HG03039 (cell line): ENCODE measurements at regions not wholly inside any gene's neighbourhood (a gene's known extent, or its start where the extent isn't known, plus 50 kb on each side); places are given as distances from the start of the nearest gene placed in this dataset.
"Not testable (repeated sequence)": the region's sequence is repeated elsewhere in the genome, so short reads cannot be mapped to it uniquely, and the experiment has no call there.

Experiments used
- ATAC-seq: cut with Tn5 transposase; IDR thresholded peaks from one replicate; pipeline ENCODE4 v1.9.1; 2021; ENCODE audit warnings: mild to moderate bottlenecking, moderate library complexity; ENCODE audit not compliant: unreplicated experiment

- no peak for ATAC-seq
Measured at GRCh38 chr4:141455651-141456050, 180.7 kb upstream of the IL15 start.

GRCh38 chr4:141457653-141458052 is 178.7 kb upstream of the IL15 start:
- ATAC-seq = no peak

- no peak for ATAC-seq
Measured at GRCh38 chr4:141458501-141458900, 177.9 kb upstream of the IL15 start.

DNA sequence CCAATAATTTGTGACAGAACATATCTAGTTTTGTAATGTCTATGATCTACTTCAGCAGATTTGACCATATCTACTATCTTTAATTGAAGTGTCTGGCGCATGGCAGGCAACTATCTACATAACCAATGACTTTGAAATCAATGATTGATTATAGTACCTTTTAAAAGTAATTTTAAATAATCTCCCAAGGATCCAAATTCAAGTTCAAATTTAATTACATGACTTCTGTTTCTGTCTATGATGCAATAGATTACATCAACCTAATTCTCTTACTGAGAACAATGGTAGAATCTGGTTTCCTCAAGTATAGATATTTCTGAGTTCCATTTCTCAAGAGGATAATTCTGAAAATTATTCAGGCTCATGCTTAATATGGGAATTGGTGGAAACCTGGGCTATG is 177.4 kb upstream of the IL15 start:
- no peak for ATAC-seq

- ATAC-seq = no peak
Measured at GRCh38 chr4:141462361-141462760, 174.0 kb upstream of the IL15 start.

GRCh38 chr4:141463678-141464077 is 172.7 kb upstream of the IL15 start:
- ATAC-seq = no peak

- no peak for ATAC-seq
Measured at GRCh38 chr4:141464366-141464765, 172.0 kb upstream of the IL15 start.

DNA sequence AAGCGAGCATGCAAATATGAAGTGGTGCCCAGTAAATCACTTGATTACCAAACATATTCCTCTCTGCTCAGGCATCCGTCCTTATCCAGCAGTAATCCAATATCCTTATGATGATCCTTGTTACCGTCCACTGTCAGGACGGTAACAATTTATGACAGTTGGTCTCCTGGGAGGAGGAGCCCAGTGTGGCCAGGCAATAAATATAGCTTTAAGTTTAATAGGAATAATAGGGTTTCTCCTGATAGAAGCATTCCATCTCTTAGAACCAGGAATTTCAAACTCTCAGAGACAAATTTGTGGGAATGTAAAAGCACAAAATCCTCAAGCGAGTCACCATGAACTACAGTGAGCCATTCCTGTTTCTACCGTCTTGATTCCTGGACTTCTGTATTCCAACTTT is 171.2 kb upstream of the IL15 start:
- no peak for ATAC-seq

GRCh38 chr4:141467225-141467624 is 169.2 kb upstream of the IL15 start:
- no peak for ATAC-seq

GRCh38 chr4:141469392-141469791 is 167.0 kb upstream of the IL15 start:
- ATAC-seq = no peak

DNA sequence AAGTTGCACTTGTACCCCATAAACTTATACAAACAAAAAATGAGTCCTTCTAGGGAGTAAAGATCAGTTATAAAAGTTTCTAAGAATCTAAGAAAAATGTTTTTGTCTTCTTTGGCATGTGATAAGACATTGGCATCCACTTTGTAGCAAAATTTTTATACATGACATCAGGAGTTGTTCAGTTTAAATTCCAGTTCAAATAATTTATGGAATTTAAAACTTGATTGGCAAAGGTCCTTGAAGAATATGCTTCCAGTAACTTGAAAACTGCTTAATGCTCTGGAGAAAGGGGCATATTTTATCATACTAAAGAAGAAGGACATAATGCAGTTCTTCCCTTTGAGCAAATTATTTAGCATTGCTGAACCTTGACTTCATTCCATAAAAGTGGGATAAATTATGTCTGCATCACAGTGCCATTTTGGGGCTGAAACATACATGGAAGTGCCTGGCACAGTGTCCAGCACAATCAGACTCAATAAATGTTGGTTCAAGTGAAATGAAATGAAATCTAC is 163.3 kb upstream of the IL15 start:
- no peak for ATAC-seq

- ATAC-seq = no peak
Measured at GRCh38 chr4:141473952-141474351, 162.4 kb upstream of the IL15 start.

- no peak for ATAC-seq
Measured at GRCh38 chr4:141480950-141481349, 155.4 kb upstream of the IL15 start.

GRCh38 chr4:141484298-141484697 is 152.1 kb upstream of the IL15 start:
- not testable (repeated sequence) for ATAC-seq

DNA sequence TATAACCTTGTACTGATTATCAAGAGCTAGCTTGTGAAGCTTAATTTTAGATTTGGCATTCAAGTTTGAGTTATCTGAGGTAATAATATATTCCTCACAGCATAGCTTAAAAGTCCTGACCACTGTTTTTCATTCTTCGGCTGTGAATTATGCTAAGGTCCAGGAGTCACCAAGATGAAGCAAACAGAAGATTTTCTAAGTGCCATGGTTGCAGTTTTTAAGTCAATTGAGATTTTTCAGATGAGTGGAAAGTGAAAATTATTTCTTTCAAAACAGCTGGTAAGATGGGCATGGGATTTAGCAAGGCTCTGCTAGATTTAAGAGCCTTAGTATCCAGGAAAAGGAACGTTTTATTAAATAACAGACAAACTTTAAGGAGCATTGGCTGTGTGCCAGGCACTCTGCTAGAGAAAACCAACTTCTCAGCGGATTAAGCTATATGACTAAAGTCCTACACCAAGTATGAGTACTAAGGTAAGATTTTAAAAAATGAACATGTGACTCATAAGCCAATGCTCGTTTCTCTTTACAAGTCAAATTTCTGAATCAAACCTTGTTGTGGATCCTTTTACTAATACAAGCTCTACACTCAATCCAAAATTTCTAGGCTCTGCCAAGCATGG is 149.9 kb upstream of the IL15 start:
- ATAC-seq = no peak

DNA sequence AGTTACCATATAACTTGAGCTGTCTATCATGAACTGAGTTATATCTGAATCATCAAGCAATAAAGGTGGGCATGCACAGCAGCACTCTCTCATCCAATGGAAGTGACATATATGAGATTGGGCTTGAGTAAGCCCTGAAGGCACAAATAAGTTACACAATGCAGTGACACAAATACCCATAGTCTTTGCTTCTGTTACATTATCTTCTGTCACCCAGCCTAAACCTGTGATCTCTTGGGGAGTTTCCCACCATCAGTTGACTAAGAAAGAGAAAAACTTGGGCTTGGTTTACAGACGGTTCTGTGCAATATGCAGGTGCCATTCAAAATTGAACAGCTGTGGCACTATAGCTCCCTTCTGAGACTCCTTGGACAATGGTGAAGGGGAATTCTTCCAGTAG is 138.8 kb upstream of the IL15 start:
- ATAC-seq = peak; percentile 98

DNA sequence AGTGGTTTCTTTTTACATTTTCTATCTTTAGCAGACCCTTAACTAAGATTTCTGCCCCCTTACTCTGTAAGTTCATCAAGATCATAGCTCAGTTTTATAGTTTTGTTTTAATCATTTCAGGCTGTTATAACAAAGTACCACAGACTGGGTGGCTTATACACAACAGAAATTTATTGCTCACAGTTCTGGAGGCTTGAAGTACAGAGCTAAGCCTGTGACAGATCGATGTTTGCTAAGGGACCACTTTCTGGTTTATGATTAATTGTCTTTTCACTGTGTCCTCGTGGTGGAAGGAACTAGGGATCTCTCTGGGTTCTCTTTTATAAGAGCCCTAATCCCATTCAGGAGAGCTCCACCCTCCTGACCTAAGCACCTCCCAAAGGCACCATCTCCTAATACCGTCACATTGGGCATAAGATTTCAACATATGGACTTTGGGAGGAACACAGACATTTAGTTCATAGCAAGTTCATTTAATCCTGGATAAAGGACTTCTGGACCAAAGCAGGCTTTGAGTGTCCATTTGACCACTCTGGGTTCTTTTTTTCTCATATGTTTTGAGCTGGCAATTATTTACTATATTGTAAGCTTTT is 137.0 kb upstream of the IL15 start:
- ATAC-seq = no peak

GRCh38 chr4:141501395-141501794 is 135.0 kb upstream of the IL15 start:
- no peak for ATAC-seq

GRCh38 chr4:141501931-141502330 is 134.5 kb upstream of the IL15 start:
- no peak for ATAC-seq

GRCh38 chr4:141502755-141503154 is 133.6 kb upstream of the IL15 start:
- no peak for ATAC-seq

- no peak for ATAC-seq
Measured at GRCh38 chr4:141503260-141503659, 133.1 kb upstream of the IL15 start.

GRCh38 chr4:141511055-141511454 is 125.3 kb upstream of the IL15 start:
- ATAC-seq = no peak

- ATAC-seq = no peak
Measured at GRCh38 chr4:141513866-141514265, 122.5 kb upstream of the IL15 start.
